Smooth muscle cell (in vitro differentiated cells): ENCODE measurements at regions not wholly inside any gene's neighbourhood (a gene's known extent, or its start where the extent isn't known, plus 50 kb on each side); places are given as distances from the start of the nearest gene placed in this dataset.

Source experiments
- DNase-seq: peaks from one replicate; lab custom pipeline; 2025; ENCODE audit not compliant: unreplicated experiment; lab: John Stamatoyannopoulos, UW
- H2AFZ ChIP-seq: fragments of 200-600 bp; sonication (generic); 2 replicates; pipeline ENCODE4 v1.6.0; 2016; ENCODE audit warnings: antibody characterized with exemption, low read depth, mild to moderate bottlenecking
- H3F3A ChIP-seq: fragments of 200-600 bp; sonication (generic); 2 replicates; pipeline ENCODE4 v1.6.0; 2017; ENCODE audit warnings: antibody characterized with exemption, low read depth
- H3K27ac ChIP-seq: fragments of 200-600 bp; sonication (generic); 2 replicates; pipeline ENCODE4 v1.5.1; 2016; ENCODE audit warnings: low read depth, mild to moderate bottlenecking
- H3K27me3 ChIP-seq: fragments of 200-600 bp; sonication (generic); 2 replicates; pipeline ENCODE4 v1.6.1; 2016; ENCODE audit warnings: low read depth, mild to moderate bottlenecking
- H3K36me3 ChIP-seq: fragments of 200-600 bp; sonication (generic); 2 replicates; pipeline ENCODE4 v1.5.1; 2016; ENCODE audit warnings: low read depth
- H3K4me1 ChIP-seq: fragments of 200-600 bp; sonication (generic); 2 replicates; pipeline ENCODE4 v1.5.1; 2016; ENCODE audit warnings: low read depth
- H3K4me2 ChIP-seq: fragments of 200-600 bp; sonication (generic); 2 replicates; pipeline ENCODE4 v1.6.0; 2016; ENCODE audit warnings: mild to moderate bottlenecking
- H3K4me3 ChIP-seq: fragments of 200-600 bp; sonication (generic); 2 replicates; pipeline ENCODE4 v1.5.1; 2016; ENCODE audit warnings: mild to moderate bottlenecking
- H3K79me2 ChIP-seq: fragments of 200-600 bp; sonication (generic); 2 replicates; pipeline ENCODE4 v1.6.0; 2016; ENCODE audit warnings: low read depth, mild to moderate bottlenecking
- H3K9ac ChIP-seq: fragments of 200-600 bp; sonication (generic); 2 replicates; pipeline ENCODE4 v1.6.0; 2016; ENCODE audit warnings: low read depth
- H3K9me3 ChIP-seq: fragments of 200-600 bp; sonication (generic); replicated peaks from 2 replicates; pipeline ENCODE4 v1.5.1; 2016; ENCODE audit warnings: low read depth
- H4K20me1 ChIP-seq: fragments of 200-600 bp; sonication (generic); 2 replicates; pipeline ENCODE4 v1.6.0; 2016; ENCODE audit warnings: low read depth
- WGBS: methylation state at CpG from one replicate; pipeline ENCODE4 v1.1.7; 2016; ENCODE audit warnings: low lambda C conversion rate; 5-methylcytosine and 5-hydroxymethylcytosine counted together
- TF ChIP-seq, protein P1 (sequence below): fragments of 200-600 bp; sonication (generic); IDR thresholded peaks from 2 replicates; pipeline ENCODE4 v1.5.1; 2017; ENCODE audit warnings: borderline replicate concordance, mild to moderate bottlenecking, antibody characterized with exemption; ENCODE audit not compliant: insufficient read depth, poor library complexity, severe bottlenecking

DNA sequence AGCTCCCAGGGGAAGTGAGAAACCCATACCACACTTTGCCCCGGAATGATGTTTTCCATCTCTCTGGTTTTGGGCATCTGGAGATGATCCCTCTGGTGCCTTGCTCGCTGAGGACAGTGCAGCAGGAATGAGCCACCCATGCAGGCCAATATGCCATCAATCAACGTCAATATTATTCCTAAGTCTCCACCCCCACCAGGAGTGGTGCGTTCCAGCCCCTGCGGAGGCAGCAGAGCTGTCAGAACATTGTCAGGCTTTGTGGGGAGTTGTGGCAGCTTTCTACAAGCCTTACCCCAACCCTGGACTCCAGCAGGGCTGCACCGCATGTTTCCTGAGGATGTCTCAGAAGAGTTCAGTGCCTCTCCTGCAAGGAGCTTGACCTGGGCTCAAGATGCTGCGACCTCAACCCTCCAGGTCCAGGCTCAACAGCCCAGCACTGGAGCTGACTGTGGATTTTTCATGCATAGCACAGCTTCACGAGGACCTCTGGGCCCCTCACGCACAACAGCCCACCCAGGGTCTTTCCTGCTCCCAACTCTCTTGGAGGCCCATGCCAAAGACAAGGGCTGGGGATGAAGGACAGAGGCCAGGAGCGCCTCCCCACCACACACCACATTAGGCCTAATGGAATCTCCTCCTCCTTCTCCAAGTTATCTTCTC is 67.5 kb downstream of the PSMG1 start:
- Histone ChIP-seq H4K20me1 (no peaks in the 10 kb centered on the region), H2AFZ (no peak overlapping the region), H3K9ac (no peak overlapping the region), H3K36me3 (no peaks in the 10 kb centered on the region), H3K27ac (no peak overlapping the region), H3K9me3 (no peaks in the 10 kb centered on the region), H3K4me1 (no peaks in the 10 kb centered on the region), H3K27me3 (no peaks in the 10 kb centered on the region), H3K4me2 (no peak overlapping the region), H3K4me3 (no peak overlapping the region), H3F3A (no peaks in the 10 kb centered on the region), H3K79me2 (no peaks in the 10 kb centered on the region)
- 80% methylated on average over 10 of the region's 10 CpGs for WGBS
- TF ChIP-seq, protein P1, sequence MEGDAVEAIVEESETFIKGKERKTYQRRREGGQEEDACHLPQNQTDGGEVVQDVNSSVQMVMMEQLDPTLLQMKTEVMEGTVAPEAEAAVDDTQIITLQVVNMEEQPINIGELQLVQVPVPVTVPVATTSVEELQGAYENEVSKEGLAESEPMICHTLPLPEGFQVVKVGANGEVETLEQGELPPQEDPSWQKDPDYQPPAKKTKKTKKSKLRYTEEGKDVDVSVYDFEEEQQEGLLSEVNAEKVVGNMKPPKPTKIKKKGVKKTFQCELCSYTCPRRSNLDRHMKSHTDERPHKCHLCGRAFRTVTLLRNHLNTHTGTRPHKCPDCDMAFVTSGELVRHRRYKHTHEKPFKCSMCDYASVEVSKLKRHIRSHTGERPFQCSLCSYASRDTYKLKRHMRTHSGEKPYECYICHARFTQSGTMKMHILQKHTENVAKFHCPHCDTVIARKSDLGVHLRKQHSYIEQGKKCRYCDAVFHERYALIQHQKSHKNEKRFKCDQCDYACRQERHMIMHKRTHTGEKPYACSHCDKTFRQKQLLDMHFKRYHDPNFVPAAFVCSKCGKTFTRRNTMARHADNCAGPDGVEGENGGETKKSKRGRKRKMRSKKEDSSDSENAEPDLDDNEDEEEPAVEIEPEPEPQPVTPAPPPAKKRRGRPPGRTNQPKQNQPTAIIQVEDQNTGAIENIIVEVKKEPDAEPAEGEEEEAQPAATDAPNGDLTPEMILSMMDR = no peak
- no peak for DNase-seq

DNA sequence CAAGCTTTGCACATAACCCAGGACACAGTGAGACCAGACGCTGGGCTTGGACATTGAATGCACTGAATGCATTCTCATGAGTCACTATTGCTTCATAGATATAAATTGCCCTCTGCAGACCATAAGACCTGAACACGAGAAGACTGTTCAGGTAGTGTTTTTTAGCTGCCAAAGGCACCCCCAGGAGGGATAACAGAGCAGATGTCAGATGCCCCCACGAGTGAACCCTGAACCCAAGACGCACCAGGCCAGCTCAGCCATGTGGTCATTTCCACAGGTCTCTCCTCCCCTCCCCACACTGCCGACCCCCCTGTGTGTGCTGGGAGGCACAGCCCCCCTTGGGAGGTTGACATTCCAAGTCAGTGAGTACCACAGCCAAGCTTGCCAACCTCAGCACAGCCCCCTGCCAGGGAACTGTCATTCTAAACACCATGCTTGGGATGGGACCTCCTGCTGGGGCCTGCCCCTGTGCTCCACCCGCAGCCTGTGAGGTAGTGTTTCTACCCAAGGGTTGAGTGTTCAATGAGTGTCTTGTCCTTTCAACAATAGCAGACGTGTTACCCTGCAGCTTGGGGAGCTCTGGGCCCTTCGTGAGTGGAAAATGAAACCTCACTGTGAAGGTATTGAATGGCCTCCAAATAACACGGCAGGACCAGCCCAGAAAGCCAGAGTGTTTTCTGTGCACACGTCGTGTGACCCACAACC is 68.2 kb downstream of the PSMG1 start:
- H3K27me3 ChIP-seq = no peaks in the 10 kb centered on the region
- H3K4me3 ChIP-seq = no peak overlapping the region
- TF ChIP-seq, protein P1 = no peak
- WGBS = 64% methylated on average over 11 of the region's 11 CpGs
- no peak overlapping the region for H3K4me2 ChIP-seq
- no peak for DNase-seq
- no peaks in the 10 kb centered on the region for H3K9me3 ChIP-seq
- no peak overlapping the region for H2AFZ ChIP-seq
- H3K36me3 ChIP-seq = no peaks in the 10 kb centered on the region
- H3K4me1 ChIP-seq = no peaks in the 10 kb centered on the region
- H4K20me1 ChIP-seq = no peaks in the 10 kb centered on the region
- H3K27ac ChIP-seq = no peak overlapping the region
- no peaks in the 10 kb centered on the region for H3F3A ChIP-seq
- no peaks in the 10 kb centered on the region for H3K79me2 ChIP-seq
- H3K9ac ChIP-seq = no peak overlapping the region

DNA sequence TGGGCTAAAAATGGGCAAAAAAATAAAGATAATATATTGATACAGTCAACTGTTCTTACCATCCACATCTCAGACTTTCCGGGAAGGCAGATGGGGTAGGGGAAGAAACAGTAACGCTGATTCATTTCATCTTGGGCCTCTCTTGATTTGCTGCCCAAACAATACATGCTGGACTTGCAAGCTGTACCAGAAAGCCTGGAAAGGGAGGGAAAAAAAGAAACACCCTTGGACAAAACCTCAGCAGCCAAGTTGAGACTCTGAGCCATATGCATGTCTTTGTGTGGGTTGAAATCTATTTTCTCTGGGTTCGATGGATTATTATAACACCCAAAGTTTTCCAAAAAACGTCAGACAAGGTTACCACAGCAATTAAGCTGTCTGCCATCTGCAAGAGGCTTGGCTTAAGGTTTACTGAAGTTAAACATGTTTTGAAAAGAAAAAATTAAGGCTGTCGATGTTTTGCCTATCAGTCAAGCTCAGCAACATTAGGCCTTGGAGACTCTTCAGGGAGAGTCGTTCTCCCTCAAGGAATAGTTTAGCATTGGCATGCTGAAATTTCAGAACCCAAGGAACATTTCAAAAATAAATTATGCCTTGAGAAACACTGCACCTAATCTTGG is 71.2 kb downstream of the PSMG1 start:
- H3K79me2 ChIP-seq = no peaks in the 10 kb centered on the region
- H3K27me3 ChIP-seq = no peaks in the 10 kb centered on the region
- H3K4me2 ChIP-seq = no peak overlapping the region
- no peaks in the 10 kb centered on the region for H3F3A ChIP-seq
- no peaks in the 10 kb centered on the region for H3K4me1 ChIP-seq
- no peaks in the 10 kb centered on the region for H3K9me3 ChIP-seq
- no peaks in the 10 kb centered on the region for H4K20me1 ChIP-seq
- no peak overlapping the region for H3K9ac ChIP-seq
- no peak overlapping the region for H3K4me3 ChIP-seq
- no peak overlapping the region for H2AFZ ChIP-seq
- WGBS = 44% methylated on average over 6 of the region's 6 CpGs
- peak overlapping the region; percentile 25 for H3K27ac ChIP-seq
- no peak for DNase-seq
- H3K36me3 ChIP-seq = no peaks in the 10 kb centered on the region
- TF ChIP-seq, protein P1 = no peak
